Mesenteric fat pad (tissue), 1 donor: ENCODE measurements at regions not wholly inside any gene's neighbourhood (a gene's known extent, or its start where the extent isn't known, plus 50 kb on each side); places are given as distances from the start of the nearest gene placed in this dataset.
"Not testable (repeated sequence)": the region's sequence is repeated elsewhere in the genome, so short reads cannot be mapped to it uniquely, and the experiment has no call there.

ENCODE experiments used
- DNase-seq: peaks from one replicate; pipeline ENCODE4 v3.0.0-alpha.2; 2020; ENCODE audit warnings: low spot score
- donor health status: DM: yes; HTN: yes; CAD: no.

DNA sequence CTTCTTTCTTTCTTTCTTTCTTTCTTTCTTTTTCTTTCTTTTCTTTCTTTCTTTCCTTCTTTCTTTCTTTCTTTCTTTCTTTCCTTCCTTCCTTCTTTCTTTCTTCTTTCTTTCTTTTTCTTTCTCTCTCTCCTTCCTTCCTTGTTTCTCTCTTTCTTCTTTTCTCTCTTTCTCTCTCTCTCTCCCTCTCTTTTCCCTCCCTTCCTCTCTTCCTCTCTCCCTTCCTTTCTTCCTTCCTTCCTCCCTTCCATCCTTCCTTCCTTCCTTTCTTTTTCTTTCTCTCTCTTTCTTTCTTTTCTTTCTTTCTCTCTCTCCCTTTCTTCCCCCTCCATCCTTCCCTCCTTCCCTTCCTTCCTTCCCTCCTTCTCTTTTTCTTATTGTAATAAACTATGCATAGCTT is 105.5 kb downstream of the ZBTB18 start:
- not testable (repeated sequence) for DNase-seq

DNA sequence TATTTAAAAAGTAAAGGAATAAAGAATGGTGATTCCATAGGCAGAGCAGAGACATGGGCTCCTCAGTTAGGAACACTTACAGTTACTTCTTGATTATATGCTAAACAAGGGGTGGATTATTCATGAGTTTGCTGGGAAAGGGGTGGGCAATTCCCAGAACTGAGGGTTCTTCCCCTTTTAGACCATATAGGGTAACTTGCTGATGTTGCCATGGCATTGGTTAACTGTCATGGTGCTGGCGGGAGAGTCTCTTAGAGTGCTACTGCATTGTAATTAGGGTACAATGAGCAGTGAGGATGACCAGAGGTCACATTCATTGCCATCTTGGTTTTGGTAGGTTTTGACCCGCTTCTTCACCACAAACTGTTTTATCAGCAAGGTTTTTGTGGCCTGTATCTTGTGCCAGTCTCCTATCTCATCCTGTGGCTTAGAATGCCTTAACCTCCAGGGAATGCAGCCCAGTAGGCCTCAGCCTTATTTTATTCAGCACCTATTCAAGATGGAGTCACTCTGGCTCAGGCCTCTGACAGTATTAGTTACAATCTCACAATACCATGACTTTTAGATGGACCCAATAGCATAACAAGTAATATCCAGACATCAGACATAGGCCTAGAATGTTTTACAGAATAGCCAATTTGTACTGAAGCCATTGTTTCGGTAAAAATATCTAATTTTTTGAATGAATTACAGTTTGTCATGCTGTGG is 106.8 kb downstream of the ZBTB18 start:
- no peak for DNase-seq

DNA sequence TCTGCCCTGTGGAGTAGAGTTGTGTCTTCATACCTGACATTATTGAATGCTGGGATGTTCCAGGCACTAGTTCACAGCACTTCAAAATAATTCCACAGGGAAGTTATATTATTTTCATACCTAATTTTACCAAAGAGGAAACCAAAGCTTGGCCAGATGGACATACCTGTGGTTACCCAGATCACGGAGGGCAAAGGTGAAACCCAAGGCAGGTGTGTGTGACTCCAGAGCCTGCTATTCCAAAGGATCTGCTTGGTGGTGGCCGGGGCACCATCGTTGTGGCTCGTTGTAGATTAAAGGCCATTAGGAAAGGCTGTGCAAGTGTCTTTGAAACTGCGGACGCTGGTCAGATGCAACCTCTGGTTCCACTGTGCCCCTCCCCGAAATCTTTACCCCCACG is 108.6 kb downstream of the ZBTB18 start:
- no peak for DNase-seq

DNA sequence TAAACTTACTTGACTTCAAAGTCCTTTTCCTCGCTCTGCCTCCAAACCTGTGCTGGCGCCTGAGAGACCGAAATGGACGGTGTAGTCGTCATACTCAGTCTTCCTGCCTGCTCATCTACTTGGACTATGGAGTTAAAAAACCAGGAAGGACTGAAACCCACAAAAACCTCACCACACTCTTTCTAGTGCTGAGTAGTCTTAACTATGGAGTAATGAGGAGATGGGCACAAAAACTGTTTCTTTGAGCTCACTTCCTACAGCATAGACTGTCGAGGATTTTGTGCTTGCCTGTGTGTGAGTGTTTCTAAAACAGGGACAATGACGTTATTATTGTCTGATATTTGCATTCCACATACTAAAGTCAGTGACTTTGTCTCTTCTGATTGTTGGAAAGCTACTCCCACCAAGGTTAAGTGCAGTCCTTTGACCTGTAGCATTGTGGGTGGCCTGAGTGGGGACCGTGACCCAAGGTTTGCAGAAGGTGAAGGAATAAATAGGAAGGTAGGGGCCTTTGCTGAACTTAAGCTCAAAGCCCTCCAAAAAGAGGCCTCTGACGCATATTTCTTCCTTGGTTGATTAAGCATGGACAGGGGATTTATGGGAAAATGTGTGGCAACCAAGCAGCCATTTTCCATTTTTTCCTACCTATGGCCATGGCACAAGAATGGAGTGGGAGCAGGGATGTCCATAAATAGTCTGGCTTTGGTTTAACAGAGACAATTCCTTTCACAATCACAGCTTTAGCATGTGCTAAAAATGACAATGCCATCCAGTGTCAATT is 109.6 kb downstream of the ZBTB18 start:
- no peak for DNase-seq

DNA sequence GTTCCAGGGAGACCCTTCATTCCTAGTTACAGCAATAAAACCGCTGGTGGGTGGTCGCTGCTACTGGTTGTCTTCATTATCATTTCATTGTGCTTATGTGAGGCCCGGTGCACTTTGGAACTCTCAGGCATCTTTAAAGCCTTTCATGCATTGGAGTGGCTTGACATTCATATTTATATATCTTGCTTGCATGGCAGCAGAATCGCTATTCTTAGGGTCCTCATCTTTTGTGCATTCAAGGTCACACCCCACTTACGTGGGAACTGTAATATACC is 110.1 kb downstream of the ZBTB18 start:
- no peak for DNase-seq

DNA sequence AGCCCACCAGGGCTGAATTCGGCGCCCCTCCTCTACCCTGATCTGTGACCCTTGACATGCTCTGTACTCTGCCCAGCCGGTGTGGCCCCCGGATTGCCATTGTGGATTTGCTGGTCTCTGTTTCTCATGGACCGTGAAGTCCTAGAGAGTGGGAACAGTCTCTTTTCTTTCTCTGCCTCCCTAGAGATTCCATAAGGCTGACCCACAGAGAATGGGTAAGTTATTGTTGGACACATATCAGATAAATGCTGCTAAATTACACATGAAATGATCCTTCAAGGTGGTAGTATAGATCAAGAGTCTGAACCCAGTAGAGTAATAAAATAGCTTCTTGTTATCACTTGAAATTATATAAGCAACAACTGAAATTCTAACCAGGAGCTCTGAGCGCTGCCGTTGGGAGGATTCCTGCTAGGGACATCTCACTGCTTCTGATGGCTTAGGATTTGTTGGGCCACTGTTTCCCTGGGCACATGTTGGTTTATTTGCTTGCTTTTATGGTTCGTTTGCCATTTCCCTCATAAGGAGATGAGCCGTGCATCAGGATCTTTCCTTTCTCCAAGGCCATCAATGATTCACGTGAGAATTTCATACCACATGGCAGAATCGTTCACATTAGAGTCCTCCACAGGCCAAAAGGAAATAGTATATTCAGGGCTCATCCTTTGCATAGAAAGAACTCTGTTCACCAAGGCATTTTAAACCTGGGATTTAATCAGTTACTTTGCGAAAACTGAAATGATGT is 111.9 kb downstream of the ZBTB18 start:
- DNase-seq, result no peak

DNA sequence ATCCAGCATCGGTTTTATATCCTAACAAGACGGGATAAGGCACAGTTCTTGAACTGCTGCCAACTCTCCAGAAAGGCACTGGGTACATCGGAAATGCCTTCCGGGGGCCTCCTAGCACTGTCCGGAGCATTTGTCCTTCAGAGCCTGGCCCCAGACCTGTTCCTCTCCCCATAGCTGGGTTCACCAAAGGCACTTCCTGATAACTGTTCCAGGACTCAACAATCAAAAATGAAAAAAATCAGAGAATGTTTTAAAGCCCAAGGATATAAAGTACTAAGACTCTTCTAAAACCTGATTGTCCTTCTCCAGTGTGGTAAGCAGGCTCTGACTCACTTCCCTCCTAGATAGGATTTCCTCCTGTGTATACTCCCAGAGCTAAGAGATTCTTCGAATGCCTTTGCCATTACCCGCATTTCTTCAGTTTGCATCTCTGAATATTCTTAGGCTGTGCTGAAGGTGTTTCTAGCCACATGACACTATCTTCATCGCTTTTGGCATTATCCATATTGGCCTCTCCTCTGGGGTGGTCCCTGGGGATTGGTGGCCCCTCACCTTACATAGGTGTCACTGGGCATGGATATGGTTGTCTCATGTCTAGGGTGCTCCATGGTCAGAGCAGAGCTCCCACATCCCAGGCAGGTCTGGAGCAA is 112.9 kb downstream of the ZBTB18 start:
- DNase-seq, result no peak

DNA sequence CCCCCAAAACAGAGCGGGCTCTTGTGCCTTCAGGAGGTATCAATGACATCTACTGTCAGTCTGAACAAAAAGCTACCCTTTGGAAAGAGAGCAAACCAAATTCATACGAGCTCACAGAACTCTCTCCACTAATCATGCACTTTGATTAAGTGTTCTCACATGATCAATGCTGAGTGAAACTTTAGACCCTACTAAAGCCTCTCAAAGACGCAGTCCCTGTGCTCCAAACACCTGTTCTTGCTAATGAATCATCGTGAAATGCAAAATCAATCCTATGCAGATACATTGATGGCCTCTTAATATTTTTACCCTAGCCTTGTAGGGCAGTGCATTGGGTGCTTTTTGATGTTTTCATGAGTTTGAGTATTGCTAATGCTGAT is 113.4 kb downstream of the ZBTB18 start:
- DNase-seq, result no peak

DNA sequence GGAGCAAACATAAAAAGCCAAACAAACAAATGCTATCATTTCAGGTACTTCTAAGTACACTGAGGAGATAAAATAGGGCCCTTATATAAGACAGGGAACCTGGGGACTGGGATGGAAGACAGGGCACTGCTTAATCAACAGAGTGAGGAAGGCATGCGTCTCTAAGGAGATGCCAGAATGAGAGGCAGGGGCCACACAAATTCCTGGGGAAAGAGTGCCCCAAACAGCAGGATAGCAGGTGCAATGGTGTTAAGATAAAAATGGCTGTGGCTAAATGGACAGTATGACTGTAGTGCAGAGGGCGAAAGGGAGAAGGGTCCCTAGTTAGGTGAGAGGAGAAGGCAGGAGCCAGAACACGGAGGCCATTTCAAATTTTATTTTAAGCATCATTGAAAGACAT is 113.9 kb downstream of the ZBTB18 start:
- no peak for DNase-seq

DNA sequence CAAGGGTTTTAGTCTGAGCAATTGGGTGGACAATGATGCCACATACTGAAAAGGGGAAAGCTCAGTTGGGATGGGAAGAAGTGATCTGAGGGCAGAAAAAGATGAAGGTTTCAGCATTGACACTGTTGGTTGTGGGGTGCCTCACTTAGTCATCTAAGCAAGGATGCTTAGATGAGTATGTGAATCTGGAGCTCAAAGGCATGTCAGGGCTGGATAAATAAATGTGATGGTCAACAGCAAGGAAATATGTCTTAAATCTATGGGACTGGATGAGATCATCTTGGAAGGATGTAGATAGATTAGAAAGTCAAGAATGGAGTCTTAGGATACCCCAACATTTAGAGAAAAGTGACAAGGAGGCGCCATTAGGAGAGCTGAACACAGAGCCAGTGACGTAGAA is 114.6 kb downstream of the ZBTB18 start:
- DNase-seq, result no peak

DNA sequence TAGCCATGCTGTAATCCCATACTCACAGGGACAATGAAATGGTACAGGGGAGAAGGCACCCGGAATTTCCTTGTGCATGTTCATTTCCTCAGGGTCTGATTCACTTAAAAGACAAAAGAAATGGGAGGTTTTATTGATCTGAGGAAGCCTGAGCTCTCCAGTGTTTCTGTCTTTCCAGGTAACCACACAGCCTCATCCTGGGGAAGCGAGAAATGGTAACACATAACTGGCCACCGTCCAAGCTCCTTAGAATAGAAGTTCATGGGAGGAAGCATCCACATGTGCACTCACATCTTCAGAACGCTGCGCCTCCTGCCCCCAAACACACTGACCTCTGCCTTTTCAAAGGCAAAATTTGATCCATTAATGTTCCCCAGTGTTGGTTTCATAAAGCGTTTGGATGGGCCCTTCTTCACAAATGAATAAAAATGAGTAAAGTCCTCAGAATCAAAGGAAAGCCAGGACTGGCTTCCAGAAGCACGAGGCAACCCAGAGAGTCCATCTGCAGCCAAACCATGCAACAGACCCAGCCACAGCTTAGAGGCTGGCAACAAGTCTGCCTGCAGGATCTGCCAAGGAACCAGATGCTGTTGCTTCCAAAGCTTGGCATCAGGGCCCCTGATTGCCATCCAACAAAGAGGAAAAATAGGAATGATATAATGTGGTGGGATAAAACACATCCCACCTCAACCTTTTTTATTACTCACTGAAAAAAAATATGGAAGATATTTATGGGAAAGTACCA is 120.3 kb downstream of the ZBTB18 start:
- DNase-seq, result no peak

DNA sequence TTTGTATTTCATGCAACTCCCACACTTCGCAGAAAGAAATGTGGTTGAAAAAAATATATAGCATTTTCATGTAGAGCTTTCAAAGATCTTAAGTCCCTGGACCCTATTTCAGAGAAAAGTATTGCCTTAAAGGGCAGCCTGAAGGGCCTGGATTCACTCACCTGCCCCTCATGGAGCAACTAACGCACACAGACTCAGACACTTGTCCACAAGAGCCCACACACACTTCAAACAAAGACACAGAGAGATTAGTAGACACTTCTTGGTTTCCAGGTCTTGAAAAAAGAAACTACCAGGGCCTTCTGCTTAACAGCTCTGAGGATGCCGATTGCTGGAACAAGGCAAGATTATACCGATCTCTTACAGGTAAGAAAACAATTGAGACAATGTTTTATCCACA is 122.2 kb downstream of the ZBTB18 start:
- no peak for DNase-seq

DNA sequence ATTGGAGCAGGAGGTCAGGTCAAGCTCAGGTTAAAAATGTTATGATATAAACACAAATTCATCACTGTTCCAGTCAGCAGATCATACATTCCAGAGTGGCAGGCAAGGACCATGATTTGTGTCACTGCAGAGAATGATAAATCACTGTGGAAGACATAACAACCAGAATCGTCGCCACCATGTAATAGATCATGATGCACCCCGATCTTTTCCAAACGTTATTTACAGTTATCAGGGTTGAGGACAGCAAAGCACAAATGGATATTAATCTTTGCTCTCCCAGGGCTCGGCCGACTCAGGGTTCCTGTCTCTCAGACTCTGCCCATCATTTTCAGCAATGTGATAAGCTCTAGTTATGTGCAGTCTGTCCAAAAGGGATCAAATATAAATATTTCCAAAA is 122.7 kb downstream of the ZBTB18 start:
- DNase-seq, result no peak

DNA sequence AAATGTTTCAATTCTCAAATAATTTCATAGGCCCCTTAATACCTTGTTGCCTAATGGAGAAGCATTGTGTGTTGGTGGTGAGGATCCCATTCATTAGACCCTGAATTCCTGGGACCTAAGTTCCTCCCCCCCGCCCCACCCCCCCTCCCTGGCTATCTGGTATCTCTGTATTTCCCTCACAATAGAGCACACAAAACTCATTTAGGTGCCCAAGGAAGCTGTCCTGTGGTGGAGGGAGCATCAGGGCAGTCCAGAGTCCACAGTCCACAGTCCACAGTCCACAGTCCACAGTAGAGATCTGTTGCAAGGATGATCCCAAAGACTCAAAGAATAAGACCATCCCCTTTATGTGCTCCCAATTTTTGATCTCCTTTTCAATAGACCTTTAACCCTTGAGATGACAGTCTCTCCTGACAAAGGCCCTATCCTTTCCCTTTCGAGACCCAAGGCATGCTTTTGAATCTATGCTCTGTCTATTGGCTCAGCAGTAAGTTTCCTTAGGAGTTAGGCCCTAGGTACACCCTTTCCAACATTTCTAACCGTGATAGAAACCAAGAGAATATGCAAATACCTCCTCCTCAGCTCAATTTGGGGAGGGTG is 123.9 kb downstream of the ZBTB18 start:
- DNase-seq, result no peak

DNA sequence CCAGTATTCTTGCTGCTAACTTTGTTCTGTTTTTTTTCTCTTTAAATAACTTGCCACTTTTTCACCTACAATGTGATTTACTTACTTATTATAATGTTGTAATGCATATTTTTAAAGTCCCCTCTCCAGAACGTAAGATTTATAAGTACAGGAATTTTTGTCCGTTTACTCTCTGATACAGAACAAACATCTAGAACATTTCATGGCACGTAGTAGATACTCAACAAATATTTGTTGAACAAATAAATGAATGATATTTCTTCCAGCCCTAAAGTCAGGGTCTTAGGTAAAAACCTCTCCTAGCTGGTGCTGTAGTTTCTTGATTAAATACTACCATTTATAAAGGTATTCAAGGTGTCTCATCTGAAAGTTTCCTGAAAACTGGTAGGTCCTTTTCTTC is 125.1 kb downstream of the ZBTB18 start:
- DNase-seq, result no peak

DNA sequence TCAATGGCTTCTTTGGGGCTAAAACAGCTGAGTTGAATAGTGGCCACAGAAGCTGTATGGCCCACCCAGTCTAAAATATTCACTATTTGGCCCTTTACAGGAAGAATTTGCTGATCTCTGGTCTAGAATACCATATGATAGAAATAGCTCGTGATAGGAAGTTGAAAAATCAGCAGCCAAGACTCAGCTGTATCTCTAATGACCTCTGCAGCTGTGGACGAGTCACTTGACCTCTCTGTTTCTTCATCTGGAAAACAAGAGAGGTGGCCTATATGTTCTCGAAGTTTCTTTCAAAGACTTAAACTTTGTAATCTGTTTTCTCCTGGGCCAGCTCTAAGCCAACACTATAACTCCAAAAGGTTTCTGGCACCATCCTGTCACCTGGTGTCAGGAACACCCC is 129.2 kb downstream of the ZBTB18 start:
- no peak for DNase-seq

DNA sequence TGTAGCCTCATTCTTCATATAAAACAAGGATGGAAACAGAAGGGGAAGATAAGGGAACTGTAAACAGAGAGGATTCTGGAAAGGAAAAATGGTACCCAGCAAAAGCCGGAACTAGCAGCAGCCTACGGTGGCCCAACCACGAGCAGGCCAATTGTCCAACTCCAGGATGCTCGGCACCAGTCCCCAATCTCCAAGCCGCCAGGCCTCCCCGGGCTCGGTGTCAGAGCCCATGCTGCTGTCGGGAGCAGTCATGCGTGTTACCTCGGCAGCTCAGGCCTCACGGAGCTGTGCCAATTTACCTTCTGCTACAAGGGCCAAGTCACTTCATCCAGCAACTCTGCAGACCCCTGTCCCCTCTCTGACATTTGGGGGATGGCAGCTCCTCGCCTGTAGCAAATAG is 130.8 kb downstream of the ZBTB18 start:
- no peak for DNase-seq

DNA sequence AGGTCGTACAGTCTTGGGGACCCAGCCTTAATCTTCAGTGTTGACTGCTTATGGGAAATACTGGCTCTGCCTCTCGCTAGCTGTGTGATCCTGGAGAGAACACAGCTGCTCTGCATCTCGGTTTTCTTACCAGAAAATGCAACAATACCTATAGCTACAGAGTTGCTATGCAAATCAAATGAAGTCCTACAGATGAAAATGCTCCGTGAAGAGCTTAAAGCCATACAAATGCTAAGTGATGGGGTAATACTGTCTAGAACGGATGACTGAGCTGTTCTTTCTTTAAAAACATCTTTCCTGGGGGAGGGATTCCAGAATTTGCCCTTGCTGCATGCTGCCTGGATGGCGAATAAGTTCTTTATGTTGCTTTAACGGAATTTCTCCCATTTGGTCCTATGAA is 132.0 kb downstream of the ZBTB18 start:
- no peak for DNase-seq

DNA sequence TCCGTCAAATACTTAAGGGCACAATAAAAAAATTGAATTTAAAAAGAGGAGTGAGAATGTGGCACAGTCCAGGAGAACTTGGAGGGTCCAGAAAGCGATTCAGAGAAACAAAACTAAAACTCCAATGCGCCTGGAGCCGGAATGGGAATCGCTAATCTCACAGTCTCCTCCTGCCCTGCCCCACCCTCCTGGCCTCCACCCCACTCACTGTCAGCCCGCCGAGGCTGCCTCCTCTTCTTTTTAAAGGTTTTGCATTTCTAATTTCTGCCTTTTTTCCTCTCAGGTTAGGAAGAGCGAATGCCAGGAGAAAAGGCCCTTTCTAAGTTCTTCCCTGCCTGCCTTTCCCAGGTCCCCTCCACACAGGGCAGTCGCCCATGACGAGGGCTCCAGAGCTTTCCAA is 135.3 kb downstream of the ZBTB18 start:
- DNase-seq, result no peak

DNA sequence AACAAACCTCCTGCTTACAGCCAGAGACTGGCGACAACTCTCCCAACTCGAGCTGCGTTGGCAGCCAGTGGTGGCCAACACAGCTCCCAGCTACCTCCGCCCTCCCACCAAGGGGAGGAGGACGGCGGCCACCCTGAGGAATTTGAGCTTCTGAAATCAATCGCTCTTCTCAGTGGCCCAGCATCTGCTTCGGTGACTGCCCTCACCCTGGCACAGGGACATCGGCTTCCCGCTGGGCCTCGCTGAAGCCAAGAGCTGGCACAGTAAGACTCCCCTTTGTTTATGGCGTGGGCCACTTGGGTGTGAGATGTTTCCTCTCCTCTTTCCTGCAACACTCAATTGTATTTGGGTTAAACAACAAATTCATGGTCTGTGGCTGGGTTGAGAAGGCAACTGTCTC is 136.2 kb downstream of the ZBTB18 start:
- DNase-seq, result no peak

DNA sequence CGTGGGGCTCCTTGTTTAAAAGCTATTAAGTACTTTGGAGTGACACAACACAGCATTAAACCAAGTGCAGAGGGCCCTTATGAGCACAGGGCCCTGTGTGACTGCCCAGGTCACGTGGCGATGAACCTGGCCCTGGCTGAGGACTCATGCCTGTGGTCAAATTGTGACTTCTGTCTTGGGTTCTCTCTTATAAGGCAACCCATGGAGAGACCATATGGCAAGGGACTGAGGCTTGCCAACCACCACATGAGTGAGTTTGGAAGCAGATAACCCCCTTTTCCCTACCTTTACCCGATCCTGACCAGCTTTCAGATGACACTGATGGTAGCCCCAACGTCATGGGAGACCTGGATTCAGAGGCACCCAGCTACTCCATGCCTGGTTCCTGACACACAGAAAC is 140.5 kb downstream of the ZBTB18 start:
- DNase-seq, result no peak
